ENCODE measurements at regions not wholly inside any gene's neighbourhood (a gene's known extent, or its start where the extent isn't known, plus 50 kb on each side); places are given as distances from the start of the nearest gene placed in this dataset.

DNA sequence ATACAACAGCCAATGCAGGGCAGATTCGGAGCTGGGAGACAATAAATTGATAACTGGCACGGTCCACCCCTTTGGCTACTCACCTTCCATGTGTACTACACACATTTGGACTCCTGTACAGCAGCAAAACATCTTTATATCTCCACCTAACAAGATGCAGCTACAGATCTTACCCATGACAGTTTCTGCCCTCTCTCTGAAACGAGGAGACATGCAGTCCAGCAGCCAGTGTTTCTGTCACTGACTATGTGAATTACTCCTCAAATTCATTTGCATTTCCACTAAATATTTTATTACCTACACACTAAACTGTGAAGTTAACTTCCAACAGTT, 58.7 kb upstream of the BEGAIN start:
- Histone ChIP-seq H3K9me3 (ENCODE audit: insufficient read depth, low read length) (no peaks in the 10 kb centered on the region), H3K4me3 (ENCODE audit: low read length) (no peak overlapping the region), H3K4me2 (ENCODE audit: low read length) (no peak overlapping the region), H2AFZ (ENCODE audit: low read depth, low read length) (no peak overlapping the region), H3K79me2 (ENCODE audit: low read length) (no peaks in the 10 kb centered on the region), H4K20me1 (ENCODE audit: insufficient read depth, low read length) (no peaks in the 10 kb centered on the region), H3K9ac (ENCODE audit: low read length) (no peak overlapping the region), H3K4me1 (ENCODE audit: low read length) (peaks cover 6% of the 10 kb centered on the region), H3K27me3 (ENCODE audit: low read depth, low read length) (peaks cover 8% of the 10 kb centered on the region; the same call in 1 of the 2 replicates), H3K27ac (ENCODE audit: low read length) (no peak overlapping the region), H3K36me3 (replicated peaks; ENCODE audit: low read depth, low read length) (no peaks in the 10 kb centered on the region)
- TF ChIP-seq, protein P1, sequence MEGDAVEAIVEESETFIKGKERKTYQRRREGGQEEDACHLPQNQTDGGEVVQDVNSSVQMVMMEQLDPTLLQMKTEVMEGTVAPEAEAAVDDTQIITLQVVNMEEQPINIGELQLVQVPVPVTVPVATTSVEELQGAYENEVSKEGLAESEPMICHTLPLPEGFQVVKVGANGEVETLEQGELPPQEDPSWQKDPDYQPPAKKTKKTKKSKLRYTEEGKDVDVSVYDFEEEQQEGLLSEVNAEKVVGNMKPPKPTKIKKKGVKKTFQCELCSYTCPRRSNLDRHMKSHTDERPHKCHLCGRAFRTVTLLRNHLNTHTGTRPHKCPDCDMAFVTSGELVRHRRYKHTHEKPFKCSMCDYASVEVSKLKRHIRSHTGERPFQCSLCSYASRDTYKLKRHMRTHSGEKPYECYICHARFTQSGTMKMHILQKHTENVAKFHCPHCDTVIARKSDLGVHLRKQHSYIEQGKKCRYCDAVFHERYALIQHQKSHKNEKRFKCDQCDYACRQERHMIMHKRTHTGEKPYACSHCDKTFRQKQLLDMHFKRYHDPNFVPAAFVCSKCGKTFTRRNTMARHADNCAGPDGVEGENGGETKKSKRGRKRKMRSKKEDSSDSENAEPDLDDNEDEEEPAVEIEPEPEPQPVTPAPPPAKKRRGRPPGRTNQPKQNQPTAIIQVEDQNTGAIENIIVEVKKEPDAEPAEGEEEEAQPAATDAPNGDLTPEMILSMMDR (IDR thresholded peaks at IDR 0.05; ENCODE audit: low read depth, low read length), result no peak; the same call in 1 of the 2 replicates
- TF ChIP-seq EZH2phosphoT487 (IDR thresholded peaks at IDR 0.05; ENCODE audit: low read depth), result no peak

DNA sequence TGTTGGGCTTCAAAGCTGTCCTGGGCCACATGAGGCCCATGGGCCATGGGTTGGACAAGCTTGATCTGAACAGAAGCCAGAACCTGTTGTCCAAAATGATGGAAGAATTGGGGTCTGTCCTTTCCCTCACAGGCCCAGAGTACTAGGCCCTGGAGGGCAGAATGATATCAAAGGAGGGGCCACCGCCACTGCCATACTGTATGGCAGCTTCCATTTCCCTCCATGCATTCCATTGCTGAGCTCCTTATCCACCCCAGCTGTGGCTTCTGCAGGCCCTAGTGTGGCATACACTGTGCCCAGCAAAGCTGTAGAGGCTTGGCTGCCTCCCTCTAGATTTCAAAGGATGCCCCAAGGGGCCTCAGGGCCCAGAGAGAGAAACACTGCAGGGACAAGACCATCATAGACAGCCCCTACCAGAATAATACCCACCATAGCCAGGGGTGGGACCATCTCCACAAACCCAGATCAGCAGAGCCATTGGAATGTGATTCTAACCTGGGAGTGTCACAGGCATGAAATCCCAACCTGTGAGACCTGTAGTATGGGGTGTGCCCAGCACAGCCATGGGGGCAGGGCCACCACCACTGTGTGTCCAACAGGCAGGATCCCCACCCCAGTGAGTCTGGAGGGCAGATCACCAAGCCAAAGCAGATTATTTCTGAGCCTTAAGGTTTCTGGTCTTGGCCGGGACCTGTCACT, 61.4 kb upstream of the BEGAIN start:
- H3K9ac ChIP-seq (ENCODE audit: low read length), result no peak overlapping the region
- TF ChIP-seq EZH2phosphoT487 (IDR thresholded peaks at IDR 0.05; ENCODE audit: low read depth), result no peak
- TF ChIP-seq, protein P1 (IDR thresholded peaks at IDR 0.05; ENCODE audit: low read depth, low read length), result no peak
- peaks cover 8% of the 10 kb centered on the region; the same call in 1 of the 2 replicates for H3K27me3 ChIP-seq (ENCODE audit: low read depth, low read length)
- no peak overlapping the region for H3K27ac ChIP-seq (ENCODE audit: low read length)
- no peak overlapping the region for H3K4me3 ChIP-seq (ENCODE audit: low read length)
- H3K79me2 ChIP-seq (ENCODE audit: low read length), result no peaks in the 10 kb centered on the region
- H4K20me1 ChIP-seq (ENCODE audit: insufficient read depth, low read length), result no peaks in the 10 kb centered on the region
- no peaks in the 10 kb centered on the region for H3K36me3 ChIP-seq (replicated peaks; ENCODE audit: low read depth, low read length)
- no peaks in the 10 kb centered on the region for H3K9me3 ChIP-seq (ENCODE audit: insufficient read depth, low read length)
- H3K4me2 ChIP-seq (ENCODE audit: low read length), result no peak overlapping the region
- peaks cover 8% of the 10 kb centered on the region for H3K4me1 ChIP-seq (ENCODE audit: low read length)
- H2AFZ ChIP-seq (ENCODE audit: low read depth, low read length), result no peak overlapping the region

DNA sequence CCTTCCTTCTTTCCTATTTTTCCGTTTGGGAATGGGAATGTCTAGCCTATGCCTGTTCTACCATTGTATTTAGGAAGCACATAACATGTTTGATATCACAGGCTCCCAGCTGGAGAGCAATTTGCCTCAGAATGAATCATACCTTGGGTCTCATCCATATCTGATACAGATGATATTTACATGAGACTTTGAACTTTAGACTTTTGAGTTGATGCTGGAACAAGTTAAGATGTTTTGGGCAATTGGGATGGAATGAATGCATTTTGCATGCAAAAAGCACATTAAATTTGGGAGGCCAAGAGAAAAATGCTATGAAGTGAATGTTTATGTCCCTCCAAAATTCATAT, 61.9 kb upstream of the BEGAIN start:
- peaks cover 14% of the 10 kb centered on the region for H3K4me1 ChIP-seq (ENCODE audit: low read length)
- no peaks in the 10 kb centered on the region for H3K36me3 ChIP-seq (replicated peaks; ENCODE audit: low read depth, low read length)
- no peak overlapping the region for H3K4me3 ChIP-seq (ENCODE audit: low read length)
- no peaks in the 10 kb centered on the region for H3K9me3 ChIP-seq (ENCODE audit: insufficient read depth, low read length)
- no peak overlapping the region for H2AFZ ChIP-seq (ENCODE audit: low read depth, low read length)
- H4K20me1 ChIP-seq (ENCODE audit: insufficient read depth, low read length), result no peaks in the 10 kb centered on the region
- H3K27me3 ChIP-seq (ENCODE audit: low read depth, low read length), result peaks cover 8% of the 10 kb centered on the region; the same call in 1 of the 2 replicates
- no peaks in the 10 kb centered on the region for H3K79me2 ChIP-seq (ENCODE audit: low read length)
- H3K9ac ChIP-seq (ENCODE audit: low read length), result no peak overlapping the region
- H3K27ac ChIP-seq (ENCODE audit: low read length), result no peak overlapping the region
- no peak overlapping the region for H3K4me2 ChIP-seq (ENCODE audit: low read length)
- TF ChIP-seq, protein P1 (IDR thresholded peaks at IDR 0.05; ENCODE audit: low read depth, low read length), result no peak
- TF ChIP-seq EZH2phosphoT487 (IDR thresholded peaks at IDR 0.05; ENCODE audit: low read depth), result no peak

DNA sequence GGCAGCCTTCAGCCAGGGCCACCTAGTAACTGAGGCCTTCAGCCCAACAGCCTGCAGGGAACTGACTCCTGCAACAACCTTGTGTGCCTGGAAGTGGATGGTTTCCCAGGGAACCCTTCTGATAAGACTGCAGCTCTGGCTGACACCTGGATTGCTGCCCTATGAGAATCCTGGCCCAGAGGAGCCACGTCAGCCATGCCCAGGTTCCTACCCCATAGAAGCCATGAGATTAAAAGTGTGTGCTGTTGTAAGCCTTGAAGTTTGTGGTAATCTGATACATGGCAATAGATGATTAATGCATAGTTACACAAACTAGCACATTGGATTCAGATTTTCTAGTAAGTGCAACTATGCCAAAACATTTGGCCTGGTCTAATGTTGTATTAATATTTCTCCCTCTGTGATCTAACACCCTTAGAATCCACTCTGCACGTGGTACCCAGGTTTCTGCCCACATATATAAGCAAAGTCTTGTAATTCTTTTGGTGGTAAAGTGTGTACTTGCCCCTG, 64.8 kb upstream of the BEGAIN start:
- no peak overlapping the region for H3K9ac ChIP-seq (ENCODE audit: low read length)

More for the DNA sequence above, 64.8 kb upstream of the BEGAIN start:
- no peaks in the 10 kb centered on the region for H3K9me3 ChIP-seq (ENCODE audit: insufficient read depth, low read length)
- H3K4me3 ChIP-seq (ENCODE audit: low read length), result no peak overlapping the region
- no peaks in the 10 kb centered on the region for H3K79me2 ChIP-seq (ENCODE audit: low read length)
- H3K27ac ChIP-seq (ENCODE audit: low read length), result no peak overlapping the region
- H4K20me1 ChIP-seq (ENCODE audit: insufficient read depth, low read length), result no peaks in the 10 kb centered on the region
- peaks cover 12% of the 10 kb centered on the region for H3K4me1 ChIP-seq (ENCODE audit: low read length)
- TF ChIP-seq, protein P1 (IDR thresholded peaks at IDR 0.05; ENCODE audit: low read depth, low read length), result no peak
- TF ChIP-seq EZH2phosphoT487 (IDR thresholded peaks at IDR 0.05; ENCODE audit: low read depth), result no peak
- H3K4me2 ChIP-seq (ENCODE audit: low read length), result no peak overlapping the region
- peaks cover 5% of the 10 kb centered on the region; the same call in 1 of the 2 replicates for H3K27me3 ChIP-seq (ENCODE audit: low read depth, low read length)
- H2AFZ ChIP-seq (ENCODE audit: low read depth, low read length), result no peak overlapping the region
- H3K36me3 ChIP-seq (replicated peaks; ENCODE audit: low read depth, low read length), result no peaks in the 10 kb centered on the region

All from OCI-LY3 (cell line).